H1 (cell line): ENCODE measurements at regions not wholly inside any gene's neighbourhood (a gene's known extent, or its start where the extent isn't known, plus 50 kb on each side); places are given as distances from the start of the nearest gene placed in this dataset.

Experiments
- CTCF ChIA-PET: fragments of 300-600 bp; sonication (Branson Sonifier 250); formaldehyde crosslinking; loops from one replicate; lab custom pipeline; 2021; ENCODE audit not compliant: partially characterized antibody; lab: Charles Lee
- POLR2A ChIA-PET: fragments of 300-600 bp; sonication (Branson Sonifier 250); formaldehyde crosslinking; loops from one replicate; lab custom pipeline; 2021; ENCODE audit warnings: inconsistent platforms; ENCODE audit not compliant: partially characterized antibody; lab: Charles Lee
- DNase-seq, 2 experiments: peaks; one replicate each; pipeline versions ENCODE4 v3.0.0 to v3.0.0-alpha.2; 2010 to 2022; ENCODE audit warnings: low spot score in 2 of 2, low read depth in 1 of 2, mixed read lengths in 1 of 2
- FAIRE-seq: peaks from 2 replicates; lab custom pipeline; 2011; peaks lifted over from hg19 to GRCh38; lab: Jason Lieb, UNC
- H2AFZ ChIP-seq: 2 replicates; pipeline ENCODE4 v1.8.1; 2012; ENCODE audit warnings: low read length, inconsistent platforms
- H2AK5ac ChIP-seq: 2 replicates; pipeline ENCODE4 v1.6.1; 2013; ENCODE audit warnings: low read depth, low read length
- H2BK120ac ChIP-seq: replicated peaks from 2 replicates; pipeline ENCODE3; 2013; ENCODE audit warnings: low read depth, low read length, inconsistent platforms
- H2BK12ac ChIP-seq: 2 replicates; pipeline ENCODE4 v1.6.1; 2013; ENCODE audit warnings: low read depth, low read length
- H2BK15ac ChIP-seq: 2 replicates; pipeline ENCODE4 v1.6.1; 2013; ENCODE audit warnings: low read length
- H2BK20ac ChIP-seq: 2 replicates; pipeline ENCODE4 v1.6.1; 2013; ENCODE audit warnings: low read length
- H2BK5ac ChIP-seq: 2 replicates; pipeline ENCODE4 v1.6.1; 2013; ENCODE audit warnings: low read depth, low read length
- H3K14ac ChIP-seq: 2 replicates; pipeline ENCODE4 v1.6.1; 2013; ENCODE audit warnings: inconsistent platforms; ENCODE audit not compliant: insufficient read length
- H3K18ac ChIP-seq: 2 replicates; pipeline ENCODE4 v1.6.1; 2013; ENCODE audit warnings: low read length; ENCODE audit errors: extremely low read depth
- H3K23ac ChIP-seq: 2 replicates; pipeline ENCODE4 v1.6.1; 2013; ENCODE audit warnings: inconsistent platforms; ENCODE audit not compliant: insufficient read length
- H3K23me2 ChIP-seq: 2 replicates; pipeline ENCODE4 v1.6.1; 2013; ENCODE audit warnings: low read depth, low read length
- H3K27ac ChIP-seq: 2 replicates; pipeline ENCODE4 v1.6.1; 2011; ENCODE audit warnings: low read depth, low read length, inconsistent platforms
- H3K27me3 ChIP-seq, 4 experiments: replicated peaks in 1 of 4; 1 replicate in 1 of 4; 2 replicates in 3 of 4; pipeline versions ENCODE4 v1.6.1 to v1.8.1; 2011 to 2013; ENCODE audit warnings: low read length in 3 of 4, mild to moderate bottlenecking in 3 of 4, inconsistent platforms in 2 of 4, mixed read lengths in 2 of 4, moderate library complexity in 1 of 4; ENCODE audit not compliant: control insufficient read depth in 3 of 4, insufficient read depth in 3 of 4; ENCODE audit errors: extremely low read depth in 1 of 4
- H3K36me3 ChIP-seq, 4 experiments: 2 replicates each; pipeline versions ENCODE4 v1.6.1 to v1.8.1; 2011 to 2013; ENCODE audit warnings: mild to moderate bottlenecking in 4 of 4, low read length in 3 of 4, moderate library complexity in 2 of 4, control low read depth in 1 of 4, inconsistent platforms in 1 of 4; ENCODE audit not compliant: insufficient read depth in 4 of 4, control insufficient read depth in 2 of 4
- H3K4ac ChIP-seq: replicated peaks from 2 replicates; pipeline ENCODE3; 2013; ENCODE audit warnings: low read length, low read depth, mixed read lengths, inconsistent platforms; ENCODE audit not compliant: insufficient read length
- H3K4me1 ChIP-seq, 4 experiments: replicated peaks in 1 of 4; 1 replicate in 1 of 4; 2 replicates in 3 of 4; pipeline versions ENCODE4 v1.6.1 to v1.8.1; 2011 to 2013; ENCODE audit warnings: low read length in 3 of 4, inconsistent platforms in 2 of 4, mixed read lengths in 1 of 4; ENCODE audit not compliant: insufficient read depth in 4 of 4, control insufficient read depth in 3 of 4
- H3K4me2 ChIP-seq, 2 experiments: 2 replicates each; pipeline versions ENCODE4 v1.6.1 to v1.8.1; 2011 to 2013; ENCODE audit warnings: low read depth in 2 of 2, low read length in 2 of 2, control low read depth in 1 of 2, inconsistent platforms in 1 of 2, mild to moderate bottlenecking in 1 of 2; ENCODE audit not compliant: insufficient read depth in 1 of 2
- H3K4me3 ChIP-seq, 4 experiments: fragments of 200-600, 300-600 bp in 1 of 4; sonication (generic), shearing (Covaris generic), sonication (Bioruptor Twin) in 1 of 4; 2 replicates each; pipeline versions ENCODE4 v1.5.1 to v1.8.1; 2011 to 2016; ENCODE audit warnings: low read length in 4 of 4, low read depth in 3 of 4, control low read depth in 2 of 4, inconsistent platforms in 2 of 4, mild to moderate bottlenecking in 2 of 4, mixed read lengths in 1 of 4, moderate library complexity in 1 of 4; ENCODE audit not compliant: insufficient read depth in 2 of 4; ENCODE audit errors: extremely low read depth in 1 of 4
- H3K56ac ChIP-seq: replicated peaks from 2 replicates; pipeline ENCODE3; 2013; ENCODE audit warnings: low read depth, mild to moderate bottlenecking, mixed read lengths, low read length, inconsistent platforms; ENCODE audit not compliant: insufficient read length
- H3K79me1 ChIP-seq: 2 replicates; pipeline ENCODE4 v1.6.1; 2013; ENCODE audit warnings: low read depth, low read length, control low read depth
- H3K79me2 ChIP-seq, 2 experiments: 2 replicates each; pipeline versions ENCODE4 v1.6.1 to v1.8.1; 2012 to 2013; ENCODE audit warnings: low read length in 2 of 2, mild to moderate bottlenecking in 2 of 2, inconsistent platforms in 1 of 2; ENCODE audit not compliant: insufficient read depth in 2 of 2, control insufficient read depth in 1 of 2
- H3K9ac ChIP-seq, 4 experiments: replicated peaks in 1 of 4; 1 replicate in 1 of 4; 2 replicates in 3 of 4; pipeline versions ENCODE4 v1.6.1 to v1.8.1; 2011 to 2013; ENCODE audit warnings: low read depth in 3 of 4, low read length in 3 of 4, control low read depth in 2 of 4, mild to moderate bottlenecking in 2 of 4, moderate library complexity in 2 of 4, inconsistent platforms in 1 of 4; ENCODE audit errors: extremely low read depth in 1 of 4
- H3K9me3 ChIP-seq, 2 experiments: 2 replicates each; pipeline versions ENCODE4 v1.6.1 to v1.8.1; 2012 to 2013; ENCODE audit warnings: mild to moderate bottlenecking in 2 of 2, moderate library complexity in 2 of 2, control low read depth in 1 of 2, inconsistent platforms in 1 of 2, low read depth in 1 of 2, low read length in 1 of 2, mixed read lengths in 1 of 2; ENCODE audit not compliant: insufficient read depth in 2 of 2
- H4K20me1 ChIP-seq, 2 experiments: replicated peaks in 1 of 2; 2 replicates each; pipeline versions ENCODE3 to v1.8.1; 2011 to 2013; ENCODE audit warnings: inconsistent platforms in 2 of 2, low read length in 2 of 2, mild to moderate bottlenecking in 1 of 2; ENCODE audit not compliant: insufficient read depth in 2 of 2, control insufficient read depth in 1 of 2
- H4K5ac ChIP-seq: 2 replicates; pipeline ENCODE4 v1.6.1; 2013; ENCODE audit warnings: low read length, low read depth, mixed read lengths, inconsistent platforms; ENCODE audit not compliant: insufficient read length
- H4K8ac ChIP-seq: 2 replicates; pipeline ENCODE4 v1.8.0; 2013; ENCODE audit warnings: mild to moderate bottlenecking, moderate library complexity, low read length, inconsistent platforms; ENCODE audit not compliant: insufficient read depth; ENCODE audit errors: extremely low read depth
- H4K91ac ChIP-seq: replicated peaks from 2 replicates; pipeline ENCODE3; 2013; ENCODE audit warnings: low read length, mixed read lengths, inconsistent platforms; ENCODE audit not compliant: insufficient read length
- ATF2 ChIP-seq: IDR thresholded peaks from 2 replicates; pipeline ENCODE4 v1.6.1; 2012; ENCODE audit warnings: low read length, inconsistent platforms
- CBX8 ChIP-seq: fragments of 300-800, 300-1000 bp; sonication (generic); IDR thresholded peaks from 2 replicates; pipeline ENCODE4 v1.7.1; 2016; ENCODE audit warnings: low read depth, low read length, borderline replicate concordance
- CHD1 ChIP-seq: IDR thresholded peaks from 2 replicates; pipeline ENCODE4 v1.6.1; 2012; ENCODE audit warnings: low read depth, low read length, improper control_type of control experiment
- FOSL1 ChIP-seq: IDR thresholded peaks from 2 replicates; pipeline ENCODE4 v1.6.1; 2011; ENCODE audit warnings: mild to moderate bottlenecking, low read depth, low read length, moderate library complexity; ENCODE audit not compliant: insufficient read depth
- HDAC2 ChIP-seq, 2 experiments: fragments of 300-600 bp in 1 of 2; sonication (generic) in 1 of 2; IDR thresholded peaks; 2 replicates each; pipeline ENCODE4 v1.6.1; 2011 to 2012; ENCODE audit warnings: low read depth in 2 of 2, low read length in 2 of 2, mild to moderate bottlenecking in 2 of 2, moderate library complexity in 2 of 2, borderline replicate concordance in 1 of 2, inconsistent platforms in 1 of 2
- MAFK ChIP-seq: IDR thresholded peaks from 2 replicates; pipeline ENCODE4 v1.6.1; 2012; ENCODE audit warnings: low read depth, mild to moderate bottlenecking, improper control_type of control experiment, low read length
- PHF8 ChIP-seq: fragments of 200-600 bp; sonication (generic); conservative IDR thresholded peaks from 2 replicates; pipeline ENCODE4 v1.7.1; 2012; ENCODE audit warnings: low read depth, mild to moderate bottlenecking, inconsistent platforms, low read length, moderate library complexity
- POLR2AphosphoS5 ChIP-seq: IDR thresholded peaks from 2 replicates; pipeline ENCODE4 v1.6.1; 2011; ENCODE audit warnings: low read depth, low read length
- SIN3A ChIP-seq, 2 experiments: IDR thresholded peaks in 1 of 2; conservative IDR thresholded peaks in 1 of 2; 2 replicates each; pipeline ENCODE4 v1.6.1; 2011 to 2012; ENCODE audit warnings: low read length in 2 of 2, improper control_type of control experiment in 1 of 2, low read depth in 1 of 2, mild to moderate bottlenecking in 1 of 2
- TEAD4 ChIP-seq: IDR thresholded peaks from 2 replicates; pipeline ENCODE4 v1.6.1; 2012; ENCODE audit warnings: low read depth, low read length, inconsistent platforms, mixed read lengths
- WGBS, 2 experiments: shearing (Covaris generic) in 1 of 2; methylation state at CpG; one replicate each; pipeline versions ENCODE4 v1.1.6 to v1.1.7; 2013 to 2015; ENCODE audit warnings: low lambda C conversion rate in 2 of 2, mixed read lengths in 2 of 2, inconsistent platforms in 1 of 2, low coverage in 1 of 2, missing lambda C conversion rate in 1 of 2; ENCODE audit not compliant: insufficient replicate concordance in 2 of 2, insufficient coverage in 1 of 2, insufficient read length in 1 of 2; ENCODE audit errors: extremely low coverage in 1 of 2, missing lambda C conversion rate in 1 of 2; 5-methylcytosine and 5-hydroxymethylcytosine counted together

DNA sequence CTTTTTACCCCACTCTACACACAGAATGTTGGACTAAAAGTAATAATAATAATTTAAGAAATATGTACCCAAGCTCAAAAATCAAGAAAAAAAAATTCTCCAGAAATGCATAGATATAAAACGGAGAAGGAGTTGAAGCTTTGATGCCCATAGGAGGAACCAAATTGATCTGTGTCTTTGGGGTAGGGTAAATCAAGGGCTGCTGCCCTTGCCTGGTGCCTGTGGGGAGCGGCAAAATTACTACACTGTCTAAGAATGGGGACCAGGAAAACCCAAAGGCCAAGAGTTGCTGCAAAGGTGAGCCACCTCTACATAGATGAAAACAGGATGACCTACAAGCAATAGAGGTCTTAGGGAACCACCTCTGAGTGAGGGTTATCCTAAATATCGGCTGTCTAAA, 56.0 kb upstream of the SPPL2A start:
- POLR2A ChIA-PET, result interaction anchor here (0.6 kb wide), 1 partner anchor 11 kb away, joined by 4 read pairs; no protein-coding TSS in a partner anchor
- 83% methylated on average over 3 of the region's 3 CpGs; no CpG with 5 or more reads in 1 of the 2 experiments for WGBS, 2 experiments
- TF ChIP-seq HDAC2 (IDR thresholded peaks at IDR 0.05; ENCODE audit: borderline replicate concordance in 1 of 2, low read depth in 2 of 2, low read length in 2 of 2) (no peak), PHF8 (no peak), FOSL1 (no peak), CHD1 (no peak), SIN3A (conservative IDR thresholded peaks at IDR 0.05 in 1 of 2, IDR thresholded peaks at IDR 0.05 in 1 of 2; ENCODE audit: low read depth in 1 of 2, low read length in 2 of 2) (no peak), MAFK (no peak), POLR2AphosphoS5 (no peak), CBX8 (no peak), TEAD4 (no peak), ATF2 (no peak)

More for the DNA sequence above, 56.0 kb upstream of the SPPL2A start:
- FAIRE-seq, result no peak
- no peaks in the 10 kb centered on the region; the same call in 1 of the 2 replicates for H3K23me2 ChIP-seq
- H2AK5ac ChIP-seq, result no peak overlapping the region
- no peaks in the 10 kb centered on the region for H3K79me2 ChIP-seq
- H3K4me3 ChIP-seq, result no peak overlapping the region
- no peaks in the 10 kb centered on the region for H4K20me1 ChIP-seq
- no peak overlapping the region for H2BK20ac ChIP-seq
- no peak overlapping the region for H2AFZ ChIP-seq
- no peak overlapping the region for H4K91ac ChIP-seq
- no peak overlapping the region for H3K27ac ChIP-seq
- H3K79me1 ChIP-seq, result no peaks in the 10 kb centered on the region
- peaks cover 0 to 7% (median 0%) of the 10 kb centered on the region in 4 experiments; a peak in 1 of 7 replicates for H3K4me1 ChIP-seq
- H2BK15ac ChIP-seq, result no peak overlapping the region
- no peak for DNase-seq
- H2BK120ac ChIP-seq, result no peak overlapping the region
- H3K23ac ChIP-seq, result no peak overlapping the region
- no peak overlapping the region for H2BK5ac ChIP-seq
- no peaks in the 10 kb centered on the region for H3K9me3 ChIP-seq
- no peaks in the 10 kb centered on the region for H3K27me3 ChIP-seq
- no peak overlapping the region for H4K8ac ChIP-seq
- H3K4me2 ChIP-seq, result no peak overlapping the region
- H3K18ac ChIP-seq, result no peak overlapping the region
- H3K36me3 ChIP-seq, result no peaks in the 10 kb centered on the region
- H3K14ac ChIP-seq, result no peak overlapping the region
- CTCF ChIA-PET, result interaction anchor here (1.4 kb wide), 1 partner anchor 55 kb away, joined by 3 read pairs; no protein-coding TSS in a partner anchor
- no peak overlapping the region for H3K56ac ChIP-seq
- no peak overlapping the region for H3K4ac ChIP-seq
- H4K5ac ChIP-seq, result no peak overlapping the region
- no peak overlapping the region for H3K9ac ChIP-seq
- H2BK12ac ChIP-seq, result no peak overlapping the region
